Upper lobe of left lung (tissue), 6 donors: ENCODE measurements at regions not wholly inside any gene's neighbourhood (a gene's known extent, or its start where the extent isn't known, plus 50 kb on each side); places are given as distances from the start of the nearest gene placed in this dataset.

ENCODE experiments used
- ATAC-seq, 2 donors: fragments of 200-7000 bp; cut with Tn5 transposase; one replicate each; pipeline ENCODE4 v1.9.1; 2022; ENCODE audit warnings: mild to moderate bottlenecking in 2 of 2, moderate library complexity in 2 of 2; ENCODE audit not compliant: low FRiP score in 2 of 2
- DNase-seq, 2 donors: peaks; one replicate each; pipeline ENCODE4 v3.0.0-alpha.2; 2019 to 2020
- H3K27ac ChIP-seq, 4 donors: fragments of 200-600 bp; sonication (generic); one replicate each; pipeline ENCODE4 v1.5.1; 2016 to 2019
- H3K27me3 ChIP-seq, 4 donors: fragments of 200-600 bp; sonication (generic); one replicate each; pipeline ENCODE4 v1.5.1; 2017 to 2019
- H3K36me3 ChIP-seq, 4 donors: fragments of 200-600 bp; sonication (generic); one replicate each; pipeline ENCODE4 v1.5.1; 2016 to 2019
- H3K4me1 ChIP-seq, 4 donors: fragments of 200-600 bp; sonication (generic); one replicate each; pipeline ENCODE4 v1.5.1; 2018 to 2019
- H3K4me3 ChIP-seq, 4 donors: fragments of 200-600 bp; sonication (generic); one replicate each; pipeline ENCODE4 v1.5.1; 2017 to 2019; ENCODE audit warnings: mild to moderate bottlenecking in 2 of 4, moderate library complexity in 1 of 4
- H3K9me3 ChIP-seq, 4 donors: fragments of 200-600 bp; sonication (generic); one replicate each; pipeline ENCODE4 v1.5.1; 2018 to 2019
- EP300 ChIP-seq, 4 donors: sonication (generic); formaldehyde crosslinking; IDR thresholded peaks; one replicate each; pipeline ENCODE4 v1.5.1; 2017; ENCODE audit warnings: antibody characterized with exemption in 4 of 4, control low read depth in 2 of 4
- POLR2A ChIP-seq, 4 donors: fragments of 450-650 bp; IDR thresholded peaks; one replicate each; pipeline ENCODE4 v1.5.1; 2016 to 2017; ENCODE audit warnings: antibody characterized with exemption in 4 of 4, mild to moderate bottlenecking in 2 of 4
- POLR2AphosphoS5 ChIP-seq, 2 donors: sonication (generic); formaldehyde crosslinking; IDR thresholded peaks; one replicate each; pipeline ENCODE4 v1.5.1; 2017; ENCODE audit warnings: antibody characterized with exemption in 2 of 2
- WGBS, 2 donors: methylation state at CpG; one replicate each; pipeline ENCODE4 v1.1.5; 2017 to 2018; 5-methylcytosine and 5-hydroxymethylcytosine counted together
- TF ChIP-seq, protein P1 (sequence below), 6 experiments: fragments of 450-650 bp in 4 of 6; fragments of 200-600 bp in 2 of 6; sonication (generic) in 2 of 6; IDR thresholded peaks; one replicate each; pipeline ENCODE4 v1.5.1; 2016 to 2019; ENCODE audit warnings: antibody characterized with exemption in 6 of 6
- donor health status: DM: no; HTN: no; CAD: no; lungs with moderate emphysema.
- donor health status: DM: no; HTN: yes; CAD: no; lungs with severe emphysema.

- no peaks in the 10 kb centered on the region for H3K36me3 ChIP-seq
- whole genome bisulfite sequencing, 2 donors: 98 to 100% methylated on average over 2 to 3 of the region's 3 CpGs
- H3K4me1 ChIP-seq: no peaks in the 10 kb centered on the region
- DNase-seq (no peak), ATAC-seq (no peak)
- H3K4me3 ChIP-seq: no peak overlapping the region
- no peaks in the 10 kb centered on the region for H3K27me3 ChIP-seq
- H3K9me3 ChIP-seq: no peaks in the 10 kb centered on the region
- TF ChIP-seq EP300 (IDR thresholded peaks at IDR 0.05) (no peak), POLR2A (IDR thresholded peaks at IDR 0.05) (no peak)
- H3K27ac ChIP-seq: no peak overlapping the region
These were observed 484.7 kb downstream of the INSC start for GRCh38 chr11:15599376-15599775.

- H3K27me3 ChIP-seq: no peaks in the 10 kb centered on the region
- H3K4me1 ChIP-seq: no peaks in the 10 kb centered on the region
- ATAC-seq (no peak), DNase-seq (no peak)
- TF ChIP-seq POLR2A (IDR thresholded peaks at IDR 0.05) (no peak), EP300 (IDR thresholded peaks at IDR 0.05) (no peak), POLR2AphosphoS5 (IDR thresholded peaks at IDR 0.05) (no peak)
- TF ChIP-seq, protein P1, sequence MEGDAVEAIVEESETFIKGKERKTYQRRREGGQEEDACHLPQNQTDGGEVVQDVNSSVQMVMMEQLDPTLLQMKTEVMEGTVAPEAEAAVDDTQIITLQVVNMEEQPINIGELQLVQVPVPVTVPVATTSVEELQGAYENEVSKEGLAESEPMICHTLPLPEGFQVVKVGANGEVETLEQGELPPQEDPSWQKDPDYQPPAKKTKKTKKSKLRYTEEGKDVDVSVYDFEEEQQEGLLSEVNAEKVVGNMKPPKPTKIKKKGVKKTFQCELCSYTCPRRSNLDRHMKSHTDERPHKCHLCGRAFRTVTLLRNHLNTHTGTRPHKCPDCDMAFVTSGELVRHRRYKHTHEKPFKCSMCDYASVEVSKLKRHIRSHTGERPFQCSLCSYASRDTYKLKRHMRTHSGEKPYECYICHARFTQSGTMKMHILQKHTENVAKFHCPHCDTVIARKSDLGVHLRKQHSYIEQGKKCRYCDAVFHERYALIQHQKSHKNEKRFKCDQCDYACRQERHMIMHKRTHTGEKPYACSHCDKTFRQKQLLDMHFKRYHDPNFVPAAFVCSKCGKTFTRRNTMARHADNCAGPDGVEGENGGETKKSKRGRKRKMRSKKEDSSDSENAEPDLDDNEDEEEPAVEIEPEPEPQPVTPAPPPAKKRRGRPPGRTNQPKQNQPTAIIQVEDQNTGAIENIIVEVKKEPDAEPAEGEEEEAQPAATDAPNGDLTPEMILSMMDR (IDR thresholded peaks at IDR 0.05): no peak
- H3K27ac ChIP-seq: no peak overlapping the region
- WGBS, 2 donors: 96 to 97% methylated on average over 3 of the region's 3 CpGs
- H3K36me3 ChIP-seq: no peaks in the 10 kb centered on the region
- no peaks in the 10 kb centered on the region for H3K9me3 ChIP-seq
- no peak overlapping the region for H3K4me3 ChIP-seq
These were observed 487.3 kb downstream of the INSC start for GRCh38 chr11:15602047-15602446.

GRCh38 chr11:15602785-15603567, 488.3 kb downstream of the INSC start:
- DNase-seq (peak in 1 of 2 donors; percentile 22), ATAC-seq (peak in 1 of 2 donors; percentile 50)
- H3K9me3 ChIP-seq: no peaks in the 10 kb centered on the region
- H3K27ac ChIP-seq: no peak overlapping the region
- H3K4me1 ChIP-seq: no peaks in the 10 kb centered on the region
- no peaks in the 10 kb centered on the region for H3K36me3 ChIP-seq
- TF ChIP-seq, protein P1 (IDR thresholded peaks at IDR 0.05): no peak
- TF ChIP-seq POLR2AphosphoS5 (IDR thresholded peaks at IDR 0.05) (no peak), EP300 (IDR thresholded peaks at IDR 0.05) (no peak), POLR2A (IDR thresholded peaks at IDR 0.05) (no peak)
- no peak overlapping the region for H3K4me3 ChIP-seq
- 30 to 35% methylated on average over 6 of the region's 6 CpGs for WGBS, 2 donors
- H3K27me3 ChIP-seq: no peaks in the 10 kb centered on the region

DNA sequence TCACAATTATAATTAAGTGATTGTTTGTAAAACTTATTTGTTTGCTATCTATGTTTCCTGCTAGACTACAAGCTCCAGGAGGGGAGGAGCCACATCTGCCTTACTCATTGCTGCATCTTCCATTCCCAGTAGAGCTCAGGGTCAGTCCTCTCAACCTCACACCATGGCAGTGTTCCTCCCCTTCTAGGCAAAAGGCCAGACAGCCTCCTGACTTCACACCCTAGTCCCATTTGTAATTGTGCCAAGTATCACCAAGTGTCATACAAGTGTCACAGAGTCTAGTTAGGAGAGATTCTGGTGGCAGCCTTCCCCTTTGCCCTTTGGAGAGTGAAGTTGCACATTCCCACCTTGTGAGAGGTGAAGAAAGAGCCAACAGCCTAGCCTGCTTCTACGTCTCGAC, 490.4 kb downstream of the INSC start:
- no peak overlapping the region for H3K27ac ChIP-seq
- no peak overlapping the region for H3K4me3 ChIP-seq
- 91 to 97% methylated on average over 2 of the region's 2 CpGs for WGBS, 2 donors
- ATAC-seq: no peak
- no peaks in the 10 kb centered on the region for H3K36me3 ChIP-seq
- no peaks in the 10 kb centered on the region for H3K9me3 ChIP-seq
- TF ChIP-seq POLR2AphosphoS5 (IDR thresholded peaks at IDR 0.05) (no peak), POLR2A (IDR thresholded peaks at IDR 0.05) (no peak), EP300 (IDR thresholded peaks at IDR 0.05) (no peak)
- TF ChIP-seq, protein P1 (IDR thresholded peaks at IDR 0.05): no peak
- no peak for DNase-seq
- H3K27me3 ChIP-seq: no peaks in the 10 kb centered on the region
- H3K4me1 ChIP-seq: no peaks in the 10 kb centered on the region

DNA sequence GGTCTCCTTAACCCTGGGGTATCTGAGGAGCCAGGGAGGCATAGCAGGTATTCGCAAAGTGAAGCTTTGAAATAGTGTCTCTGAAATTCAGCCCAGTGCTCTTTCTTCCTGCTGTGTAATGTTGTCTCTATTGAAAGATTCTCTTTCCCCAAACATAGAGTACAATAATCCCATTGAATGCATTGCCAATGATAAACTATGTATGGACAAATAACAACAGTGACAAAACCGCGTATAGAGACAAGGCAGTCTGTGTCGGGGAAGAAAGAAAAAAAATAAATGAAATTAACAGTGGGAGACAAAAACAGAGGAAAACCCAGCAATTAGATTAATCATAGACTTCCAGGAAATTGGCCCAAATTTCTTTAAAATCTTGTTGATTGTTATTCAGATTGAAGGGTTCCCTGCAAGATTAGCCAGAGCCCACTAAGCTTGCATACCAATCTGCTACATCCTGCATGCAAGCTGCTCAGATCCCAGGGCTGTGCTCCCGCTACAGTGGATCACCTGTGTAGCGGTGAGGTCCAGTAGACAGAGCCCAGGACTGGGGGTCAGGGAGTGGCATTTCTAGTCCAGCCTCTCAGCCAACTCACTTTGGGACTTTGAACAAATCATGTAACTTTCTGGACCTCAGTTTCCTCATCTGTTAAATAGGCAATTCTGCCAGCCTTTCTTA, 492.8 kb downstream of the INSC start:
- H3K4me1 ChIP-seq: no peaks in the 10 kb centered on the region

More for the DNA sequence above, 492.8 kb downstream of the INSC start:
- no peaks in the 10 kb centered on the region for H3K27me3 ChIP-seq
- DNase-seq (no peak), ATAC-seq (no peak)
- no peak overlapping the region for H3K27ac ChIP-seq
- 91 to 96% methylated on average over 6 of the region's 6 CpGs for WGBS, 2 donors
- no peaks in the 10 kb centered on the region for H3K36me3 ChIP-seq
- no peaks in the 10 kb centered on the region for H3K9me3 ChIP-seq
- no peak overlapping the region for H3K4me3 ChIP-seq
- TF ChIP-seq EP300 (IDR thresholded peaks at IDR 0.05) (no peak), POLR2AphosphoS5 (IDR thresholded peaks at IDR 0.05) (no peak), POLR2A (IDR thresholded peaks at IDR 0.05) (no peak)
- TF ChIP-seq, protein P1 (IDR thresholded peaks at IDR 0.05): no peak
